Spinal cord (tissue), 9 donors: ENCODE measurements at regions not wholly inside any gene's neighbourhood (a gene's known extent, or its start where the extent isn't known, plus 50 kb on each side); places are given as distances from the start of the nearest gene placed in this dataset.

Source experiments
- DNase-seq, 6 donors: peaks; one replicate each; pipeline versions ENCODE4 v3.0.0 to v3.0.0-alpha.2; 2013 to 2015; ENCODE audit warnings: low spot score in 6 of 6, low read depth in 4 of 6
- H3K27ac ChIP-seq: one replicate; pipeline ENCODE4 v1.5.1; 2013; ENCODE audit warnings: low read depth, low read length, control low read depth
- H3K27me3 ChIP-seq: one replicate; pipeline ENCODE4 v1.6.1; 2013; ENCODE audit warnings: low read length; ENCODE audit not compliant: control insufficient read depth, insufficient read depth
- H3K36me3 ChIP-seq: one replicate; pipeline ENCODE4 v1.6.1; 2013; ENCODE audit warnings: low read length; ENCODE audit not compliant: control insufficient read depth, insufficient read depth
- H3K4me1 ChIP-seq: one replicate; pipeline ENCODE4 v1.6.1; 2013; ENCODE audit warnings: low read length; ENCODE audit not compliant: control insufficient read depth, insufficient read depth
- H3K4me3 ChIP-seq: one replicate; pipeline ENCODE4 v1.5.1; 2013; ENCODE audit warnings: low read depth, low read length, control low read depth
- H3K9me3 ChIP-seq: one replicate; pipeline ENCODE4 v1.6.1; 2013; ENCODE audit warnings: low read length; ENCODE audit not compliant: control insufficient read depth, insufficient read depth
- WGBS: methylation state at CpG from one replicate; pipeline ENCODE4 v1.1.5; 2013; ENCODE audit warnings: missing lambda C conversion rate; ENCODE audit not compliant: insufficient coverage; 5-methylcytosine and 5-hydroxymethylcytosine counted together
- donor health status: healthy.

- H3K9me3 ChIP-seq = no peaks in the 10 kb centered on the region
- no peaks in the 10 kb centered on the region for H3K27me3 ChIP-seq
- H3K27ac ChIP-seq = no peak overlapping the region
- H3K36me3 ChIP-seq = no peaks in the 10 kb centered on the region
- DNase-seq = peak in 2 of 6 donors; percentile 21 to 42
- peaks cover 42% of the 10 kb centered on the region for H3K4me1 ChIP-seq
- 84% methylated on average over 7 of the region's 11 CpGs for WGBS
- H3K4me3 ChIP-seq = no peak overlapping the region
Measured at GRCh38 chr5:135236228-135236907, 162.7 kb downstream of the MACROH2A1 start.

GRCh38 chr5:135235551-135236227 is 163.3 kb downstream of the MACROH2A1 start:
- no peak overlapping the region for H3K27ac ChIP-seq
- no peak overlapping the region for H3K4me3 ChIP-seq
- no peaks in the 10 kb centered on the region for H3K27me3 ChIP-seq
- H3K36me3 ChIP-seq = no peaks in the 10 kb centered on the region
- 86% methylated on average over 5 of the region's 9 CpGs for WGBS
- H3K9me3 ChIP-seq = no peaks in the 10 kb centered on the region
- no peak for DNase-seq
- H3K4me1 ChIP-seq = peaks cover 44% of the 10 kb centered on the region

- no peaks in the 10 kb centered on the region for H3K27me3 ChIP-seq
- no peak overlapping the region for H3K4me3 ChIP-seq
- no peaks in the 10 kb centered on the region for H3K9me3 ChIP-seq
- 86% methylated on average over 1 of the region's 9 CpGs for WGBS
- H3K36me3 ChIP-seq = no peaks in the 10 kb centered on the region
- H3K4me1 ChIP-seq = peaks cover 44% of the 10 kb centered on the region
- peak in 1 of 6 donors; percentile 54 for DNase-seq
- H3K27ac ChIP-seq = no peak overlapping the region
Measured at GRCh38 chr5:135234666-135235401, 164.2 kb downstream of the MACROH2A1 start.

GRCh38 chr5:135234242-135234641 is 164.8 kb downstream of the MACROH2A1 start:
- Histone ChIP-seq H3K4me3 (no peak overlapping the region), H3K4me1 (peaks cover 38% of the 10 kb centered on the region), H3K9me3 (no peaks in the 10 kb centered on the region), H3K27me3 (no peaks in the 10 kb centered on the region), H3K27ac (no peak overlapping the region), H3K36me3 (no peaks in the 10 kb centered on the region)
- DNase-seq = no peak
- WGBS = 83% methylated on average over 12 of the region's 12 CpGs

GRCh38 chr5:135233477-135233876 is 165.6 kb downstream of the MACROH2A1 start:
- no peaks in the 10 kb centered on the region for H3K36me3 ChIP-seq
- WGBS = 76% methylated on average over 4 of the region's 6 CpGs
- no peaks in the 10 kb centered on the region for H3K9me3 ChIP-seq
- H3K4me3 ChIP-seq = no peak overlapping the region
- H3K4me1 ChIP-seq = peaks cover 32% of the 10 kb centered on the region
- H3K27me3 ChIP-seq = no peaks in the 10 kb centered on the region
- no peak overlapping the region for H3K27ac ChIP-seq
- no peak for DNase-seq

- Histone ChIP-seq H3K4me3 (no peak overlapping the region), H3K27ac (no peak overlapping the region), H3K27me3 (no peaks in the 10 kb centered on the region), H3K36me3 (no peaks in the 10 kb centered on the region), H3K4me1 (peaks cover 31% of the 10 kb centered on the region), H3K9me3 (no peaks in the 10 kb centered on the region)
- DNase-seq = peak in 2 of 6 donors; percentile 41 to 70
- WGBS = 38% methylated on average over 7 of the region's 8 CpGs
Measured at GRCh38 chr5:135232958-135233357, 166.1 kb downstream of the MACROH2A1 start.

- Histone ChIP-seq H3K4me3 (no peak overlapping the region), H3K27me3 (no peaks in the 10 kb centered on the region), H3K4me1 (peaks cover 18% of the 10 kb centered on the region), H3K36me3 (no peaks in the 10 kb centered on the region), H3K27ac (no peak overlapping the region), H3K9me3 (no peaks in the 10 kb centered on the region)
- no peak for DNase-seq
- 100% methylated on average over 1 of the region's 2 CpGs for WGBS
Measured at GRCh38 chr5:135231289-135231688, 167.7 kb downstream of the MACROH2A1 start.

GRCh38 chr5:135230251-135230925 is 168.6 kb downstream of the MACROH2A1 start:
- H3K9me3 ChIP-seq = no peaks in the 10 kb centered on the region
- no peaks in the 10 kb centered on the region for H3K27me3 ChIP-seq
- H3K4me3 ChIP-seq = no peak overlapping the region
- H3K36me3 ChIP-seq = no peaks in the 10 kb centered on the region
- H3K27ac ChIP-seq = no peak overlapping the region
- H3K4me1 ChIP-seq = peaks cover 22% of the 10 kb centered on the region
- WGBS = 85% methylated on average over 11 of the region's 12 CpGs
- no peak for DNase-seq

- no peak for DNase-seq
- H3K27ac ChIP-seq = no peak overlapping the region
- H3K9me3 ChIP-seq = no peaks in the 10 kb centered on the region
- peaks cover 22% of the 10 kb centered on the region for H3K4me1 ChIP-seq
- H3K36me3 ChIP-seq = no peaks in the 10 kb centered on the region
- 82% methylated on average over 4 of the region's 4 CpGs for WGBS
- H3K27me3 ChIP-seq = no peaks in the 10 kb centered on the region
- no peak overlapping the region for H3K4me3 ChIP-seq
Measured at GRCh38 chr5:135229679-135230132, 169.3 kb downstream of the MACROH2A1 start.
